Stimulated activated CD8-positive, alpha-beta memory T cell treated with anti-CD3 and anti-CD28 coated beads, Interleukin-7, amount 100 ng/mL, for 1 hour (primary cell): ENCODE measurements at regions not wholly inside any gene's neighbourhood (a gene's known extent, or its start where the extent isn't known, plus 50 kb on each side); places are given as distances from the start of the nearest gene placed in this dataset.
"Not testable (repeated sequence)": the region's sequence is repeated elsewhere in the genome, so short reads cannot be mapped to it uniquely, and the experiment has no call there.

Experiments used
- DNase-seq, 2 donors: peaks; one replicate each; pipeline ENCODE4 v3.0.0-alpha.2; 2020; ENCODE audit warnings: low read depth in 2 of 2

GRCh38 chr6:15770347-15771143 is 107.7 kb upstream of the DTNBP1 start:
- no peak for DNase-seq

GRCh38 chr6:15769511-15770018 is 106.7 kb upstream of the DTNBP1 start:
- no peak for DNase-seq

- DNase-seq, result no peak
These were observed 106.2 kb upstream of the DTNBP1 start for GRCh38 chr6:15768999-15769398.

- DNase-seq, result no peak
These were observed 101.0 kb upstream of the DTNBP1 start for GRCh38 chr6:15763837-15764236.

GRCh38 chr6:15763364-15763763 is 100.5 kb upstream of the DTNBP1 start:
- no peak for DNase-seq

- DNase-seq, result no peak
These were observed 98.2 kb upstream of the DTNBP1 start for GRCh38 chr6:15761045-15761502.

GRCh38 chr6:15758631-15759215 is 95.9 kb upstream of the DTNBP1 start:
- no peak for DNase-seq

GRCh38 chr6:15755526-15755925 is 92.7 kb upstream of the DTNBP1 start:
- no peak for DNase-seq

- no peak for DNase-seq
These were observed 91.9 kb upstream of the DTNBP1 start for GRCh38 chr6:15754706-15755079.

GRCh38 chr6:15754035-15754705 is 91.3 kb upstream of the DTNBP1 start:
- DNase-seq, result no peak

- no peak for DNase-seq
These were observed 90.0 kb upstream of the DTNBP1 start for GRCh38 chr6:15752820-15753219.

- DNase-seq, result no peak
These were observed 89.0 kb upstream of the DTNBP1 start for GRCh38 chr6:15751721-15752350.

- no peak for DNase-seq
These were observed 85.5 kb upstream of the DTNBP1 start for GRCh38 chr6:15748341-15748740.

GRCh38 chr6:15747354-15747883 is 84.6 kb upstream of the DTNBP1 start:
- no peak for DNase-seq

- DNase-seq, result no peak
These were observed 83.0 kb upstream of the DTNBP1 start for GRCh38 chr6:15745781-15746180.

GRCh38 chr6:15744818-15745402 is 82.1 kb upstream of the DTNBP1 start:
- no peak for DNase-seq

- not testable (repeated sequence) for DNase-seq
These were observed 79.2 kb upstream of the DTNBP1 start for GRCh38 chr6:15742013-15742412.

GRCh38 chr6:15741405-15741804 is 78.6 kb upstream of the DTNBP1 start:
- DNase-seq, result no peak

GRCh38 chr6:15739867-15740266 is 77.0 kb upstream of the DTNBP1 start:
- no peak for DNase-seq

GRCh38 chr6:15739353-15739752 is 76.5 kb upstream of the DTNBP1 start:
- DNase-seq, result no peak

GRCh38 chr6:15738195-15738594 is 75.4 kb upstream of the DTNBP1 start:
- DNase-seq, result not testable (repeated sequence)

- no peak for DNase-seq
These were observed 73.5 kb upstream of the DTNBP1 start for GRCh38 chr6:15736297-15736696.
